ENCODE measurements at regions not wholly inside any gene's neighbourhood (a gene's known extent, or its start where the extent isn't known, plus 50 kb on each side); places are given as distances from the start of the nearest gene placed in this dataset.
"Not testable (repeated sequence)": the region's sequence is repeated elsewhere in the genome, so short reads cannot be mapped to it uniquely, and the experiment has no call there.

DNA sequence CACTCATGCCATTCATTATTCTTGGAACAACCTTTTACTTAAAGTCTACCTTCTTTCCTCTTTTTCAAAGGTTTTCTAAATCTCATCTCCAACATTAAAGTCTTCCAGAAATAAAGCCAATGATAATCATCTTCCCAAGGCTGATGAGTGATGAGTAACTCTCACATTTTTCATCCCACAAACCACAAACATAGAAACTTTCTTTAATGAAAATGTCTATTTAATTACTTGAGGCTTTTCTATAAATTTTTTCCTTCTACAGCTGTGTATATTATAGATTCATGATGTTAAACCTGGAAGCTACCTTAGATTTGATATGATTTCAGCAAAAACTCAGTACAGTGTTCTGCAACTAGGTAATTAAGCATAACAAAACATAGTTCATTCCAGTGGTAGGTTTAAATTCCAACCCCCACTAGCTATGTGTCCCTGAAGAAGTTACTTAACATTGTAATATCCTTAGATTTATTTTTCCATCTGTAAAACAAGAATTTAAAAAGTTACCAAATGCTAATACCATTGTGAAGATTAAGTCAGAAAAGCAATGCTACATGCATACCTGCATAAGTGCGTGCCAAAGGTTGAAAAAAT, 845.4 kb downstream of the KCNA4 start:
- Histone ChIP-seq H3K27me3 (ENCODE audit: control insufficient read depth, insufficient read depth, low read length) (no peaks in the 10 kb centered on the region), H3K4me1 (ENCODE audit: control insufficient read depth, insufficient read depth, low read length) (no peaks in the 10 kb centered on the region), H3K36me3 (ENCODE audit: control insufficient read depth, insufficient read depth, low read length) (no peaks in the 10 kb centered on the region), H3K9me3 (ENCODE audit: control insufficient read depth, insufficient read depth, low read length) (no peaks in the 10 kb centered on the region), H3K9ac (ENCODE audit: low read depth, low read length) (no peak overlapping the region), H3K4me3 (ENCODE audit: low read depth, low read length) (no peak overlapping the region)

DNA sequence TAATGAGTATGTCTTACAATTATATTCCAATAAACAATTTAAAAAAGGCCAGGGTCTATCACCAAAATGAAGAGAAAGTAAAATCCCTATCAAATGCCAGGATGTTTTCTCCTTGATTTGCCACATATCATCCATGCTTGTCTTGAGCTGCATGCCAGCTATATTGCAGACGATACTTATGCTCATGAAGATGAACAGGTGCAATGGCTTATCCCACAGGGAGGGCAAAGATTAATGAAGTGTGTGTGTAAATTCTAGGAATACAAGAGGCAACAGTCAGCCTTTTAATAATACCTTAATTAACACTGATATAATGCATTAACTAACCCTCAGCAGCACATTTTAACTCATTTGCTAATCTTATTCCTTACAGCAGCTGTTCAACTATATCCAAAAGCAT, 850.5 kb downstream of the KCNA4 start:
- H3K4me1 ChIP-seq (ENCODE audit: control insufficient read depth, insufficient read depth, low read length) = no peaks in the 10 kb centered on the region
- H3K9ac ChIP-seq (ENCODE audit: low read depth, low read length) = no peak overlapping the region
- no peaks in the 10 kb centered on the region for H3K9me3 ChIP-seq (ENCODE audit: control insufficient read depth, insufficient read depth, low read length)
- no peaks in the 10 kb centered on the region for H3K27me3 ChIP-seq (ENCODE audit: control insufficient read depth, insufficient read depth, low read length)
- H3K36me3 ChIP-seq (ENCODE audit: control insufficient read depth, insufficient read depth, low read length) = no peaks in the 10 kb centered on the region
- H3K4me3 ChIP-seq (ENCODE audit: low read depth, low read length) = no peak overlapping the region

GRCh38 chr11:29163231-29163630, 853.6 kb downstream of the KCNA4 start:
- H3K27me3 ChIP-seq (ENCODE audit: control insufficient read depth, insufficient read depth, low read length) = no peaks in the 10 kb centered on the region
- H3K36me3 ChIP-seq (ENCODE audit: control insufficient read depth, insufficient read depth, low read length) = no peaks in the 10 kb centered on the region
- H3K9ac ChIP-seq (ENCODE audit: low read depth, low read length) = no peak overlapping the region
- H3K4me3 ChIP-seq (ENCODE audit: low read depth, low read length) = no peak overlapping the region
- H3K4me1 ChIP-seq (ENCODE audit: control insufficient read depth, insufficient read depth, low read length) = no peaks in the 10 kb centered on the region
- H3K9me3 ChIP-seq (ENCODE audit: control insufficient read depth, insufficient read depth, low read length) = no peaks in the 10 kb centered on the region

- Histone ChIP-seq H3K36me3 (ENCODE audit: control insufficient read depth, insufficient read depth, low read length) (no peaks in the 10 kb centered on the region), H3K4me3 (ENCODE audit: low read depth, low read length) (no peak overlapping the region), H3K4me1 (ENCODE audit: control insufficient read depth, insufficient read depth, low read length) (no peaks in the 10 kb centered on the region), H3K9ac (ENCODE audit: low read depth, low read length) (no peak overlapping the region), H3K9me3 (ENCODE audit: control insufficient read depth, insufficient read depth, low read length) (no peaks in the 10 kb centered on the region), H3K27me3 (ENCODE audit: control insufficient read depth, insufficient read depth, low read length) (no peaks in the 10 kb centered on the region)
Measured at GRCh38 chr11:29162491-29162890, 854.3 kb downstream of the KCNA4 start.

DNA sequence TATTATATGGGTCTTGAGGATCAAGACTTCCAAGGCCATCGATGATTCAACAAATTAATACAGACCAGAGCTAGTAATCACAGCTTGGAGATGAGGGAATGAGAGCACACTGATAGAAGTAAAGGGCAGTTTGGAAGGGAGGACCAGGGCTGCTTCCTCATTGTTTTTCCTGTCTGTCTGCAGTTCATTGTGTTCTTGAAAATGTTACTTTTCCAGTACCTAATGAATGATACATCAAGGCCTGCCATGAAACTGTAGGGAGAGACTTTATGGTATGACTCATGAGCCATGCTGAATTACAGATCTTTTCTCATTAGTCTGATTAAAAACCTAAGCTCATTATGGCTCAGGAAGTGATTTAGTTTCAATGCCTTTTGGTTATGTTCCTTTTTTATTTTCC, 855.6 kb downstream of the KCNA4 start:
- no peaks in the 10 kb centered on the region for H3K36me3 ChIP-seq (ENCODE audit: control insufficient read depth, insufficient read depth, low read length)

GRCh38 chr11:29159552-29160465, 857.0 kb downstream of the KCNA4 start:
- Histone ChIP-seq H3K4me3 (ENCODE audit: low read depth, low read length) (no peak overlapping the region), H3K9me3 (ENCODE audit: control insufficient read depth, insufficient read depth, low read length) (no peaks in the 10 kb centered on the region), H3K4me1 (ENCODE audit: control insufficient read depth, insufficient read depth, low read length) (no peaks in the 10 kb centered on the region), H3K9ac (ENCODE audit: low read depth, low read length) (no peak overlapping the region), H3K27me3 (ENCODE audit: control insufficient read depth, insufficient read depth, low read length) (no peaks in the 10 kb centered on the region), H3K36me3 (ENCODE audit: control insufficient read depth, insufficient read depth, low read length) (no peaks in the 10 kb centered on the region)

More for the DNA sequence above, 855.6 kb downstream of the KCNA4 start:
- no peak overlapping the region for H3K9ac ChIP-seq (ENCODE audit: low read depth, low read length)
- no peak overlapping the region for H3K4me3 ChIP-seq (ENCODE audit: low read depth, low read length)
- H3K9me3 ChIP-seq (ENCODE audit: control insufficient read depth, insufficient read depth, low read length) = no peaks in the 10 kb centered on the region
- no peaks in the 10 kb centered on the region for H3K27me3 ChIP-seq (ENCODE audit: control insufficient read depth, insufficient read depth, low read length)
- H3K4me1 ChIP-seq (ENCODE audit: control insufficient read depth, insufficient read depth, low read length) = no peaks in the 10 kb centered on the region

DNA sequence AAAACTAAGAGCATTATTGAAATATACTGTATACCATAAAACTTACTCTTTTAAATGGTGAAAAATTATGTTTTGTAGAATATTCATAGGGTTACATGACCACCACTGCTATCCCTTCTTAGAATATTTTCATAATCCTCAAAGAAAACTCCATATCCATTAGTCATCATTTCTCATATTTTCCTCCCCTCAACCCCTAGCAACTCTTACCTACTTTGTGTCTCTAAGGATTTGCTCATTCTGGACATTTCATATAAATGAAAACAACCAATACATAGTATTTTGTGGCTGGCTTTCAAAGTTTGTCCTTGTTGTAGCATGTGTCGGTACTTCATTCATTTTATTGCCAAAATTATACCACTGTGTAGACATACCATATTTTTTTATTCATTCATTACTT, 863.8 kb downstream of the KCNA4 start:
- H3K9ac ChIP-seq (ENCODE audit: low read depth, low read length) = no peak overlapping the region
- H3K4me1 ChIP-seq (ENCODE audit: control insufficient read depth, insufficient read depth, low read length) = no peaks in the 10 kb centered on the region
- no peaks in the 10 kb centered on the region for H3K36me3 ChIP-seq (ENCODE audit: control insufficient read depth, insufficient read depth, low read length)
- H3K9me3 ChIP-seq (ENCODE audit: control insufficient read depth, insufficient read depth, low read length) = no peaks in the 10 kb centered on the region
- H3K27me3 ChIP-seq (ENCODE audit: control insufficient read depth, insufficient read depth, low read length) = no peaks in the 10 kb centered on the region
- H3K4me3 ChIP-seq (ENCODE audit: low read depth, low read length) = no peak overlapping the region

- H3K4me1 ChIP-seq (ENCODE audit: control insufficient read depth, insufficient read depth, low read length); H3K36me3 ChIP-seq (ENCODE audit: control insufficient read depth, insufficient read depth, low read length); H3K9ac ChIP-seq (ENCODE audit: low read depth, low read length); H3K27me3 ChIP-seq (ENCODE audit: control insufficient read depth, insufficient read depth, low read length); H3K4me3 ChIP-seq (ENCODE audit: low read depth, low read length); H3K9me3 ChIP-seq (ENCODE audit: control insufficient read depth, insufficient read depth, low read length): not testable (repeated sequence)
Measured at GRCh38 chr11:29142573-29142972, 874.3 kb downstream of the KCNA4 start.

- H3K9ac ChIP-seq (ENCODE audit: low read depth, low read length) = no peak overlapping the region
Measured at GRCh38 chr11:29135504-29135903, 881.3 kb downstream of the KCNA4 start.

DNA sequence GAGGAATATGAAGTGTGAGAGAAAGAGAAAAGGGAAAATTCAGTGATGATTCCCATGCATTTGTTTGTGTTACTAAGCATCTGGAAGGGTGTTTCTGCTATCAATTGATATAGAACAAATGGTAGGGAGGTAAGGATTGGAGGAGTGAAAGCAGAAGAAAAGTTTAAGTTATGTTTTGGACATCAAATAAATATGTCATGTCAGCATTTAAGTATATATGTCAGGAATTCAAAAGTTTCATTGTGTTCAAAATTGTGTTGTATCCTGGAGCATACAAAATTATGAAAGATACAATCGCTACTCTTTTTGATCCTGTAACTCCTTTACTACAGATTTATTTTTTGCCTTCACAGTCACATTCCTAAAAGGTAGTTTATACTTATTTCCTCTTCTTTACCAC, 885.8 kb downstream of the KCNA4 start:
- no peaks in the 10 kb centered on the region for H3K4me1 ChIP-seq (ENCODE audit: control insufficient read depth, insufficient read depth, low read length)
- H3K27me3 ChIP-seq (ENCODE audit: control insufficient read depth, insufficient read depth, low read length) = no peaks in the 10 kb centered on the region
- H3K9me3 ChIP-seq (ENCODE audit: control insufficient read depth, insufficient read depth, low read length) = no peaks in the 10 kb centered on the region
- H3K9ac ChIP-seq (ENCODE audit: low read depth, low read length) = no peak overlapping the region
- H3K36me3 ChIP-seq (ENCODE audit: control insufficient read depth, insufficient read depth, low read length) = no peaks in the 10 kb centered on the region
- H3K4me3 ChIP-seq (ENCODE audit: low read depth, low read length) = no peak overlapping the region

More at GRCh38 chr11:29135504-29135903, 881.3 kb downstream of the KCNA4 start:
- Histone ChIP-seq H3K4me3 (ENCODE audit: low read depth, low read length) (no peak overlapping the region), H3K9me3 (ENCODE audit: control insufficient read depth, insufficient read depth, low read length) (no peaks in the 10 kb centered on the region), H3K27me3 (ENCODE audit: control insufficient read depth, insufficient read depth, low read length) (no peaks in the 10 kb centered on the region), H3K36me3 (ENCODE audit: control insufficient read depth, insufficient read depth, low read length) (no peaks in the 10 kb centered on the region), H3K4me1 (ENCODE audit: control insufficient read depth, insufficient read depth, low read length) (no peaks in the 10 kb centered on the region)

GRCh38 chr11:29129844-29130243, 887.0 kb downstream of the KCNA4 start:
- H3K36me3 ChIP-seq (ENCODE audit: control insufficient read depth, insufficient read depth, low read length) = no peaks in the 10 kb centered on the region
- no peak overlapping the region for H3K4me3 ChIP-seq (ENCODE audit: low read depth, low read length)
- no peaks in the 10 kb centered on the region for H3K27me3 ChIP-seq (ENCODE audit: control insufficient read depth, insufficient read depth, low read length)
- no peaks in the 10 kb centered on the region for H3K9me3 ChIP-seq (ENCODE audit: control insufficient read depth, insufficient read depth, low read length)
- no peak overlapping the region for H3K9ac ChIP-seq (ENCODE audit: low read depth, low read length)
- no peaks in the 10 kb centered on the region for H3K4me1 ChIP-seq (ENCODE audit: control insufficient read depth, insufficient read depth, low read length)

GRCh38 chr11:29127461-29127860, 889.4 kb downstream of the KCNA4 start:
- no peak overlapping the region for H3K4me3 ChIP-seq (ENCODE audit: low read depth, low read length)
- H3K9me3 ChIP-seq (ENCODE audit: control insufficient read depth, insufficient read depth, low read length) = no peaks in the 10 kb centered on the region

More at GRCh38 chr11:29127461-29127860, 889.4 kb downstream of the KCNA4 start:
- Histone ChIP-seq H3K9ac (ENCODE audit: low read depth, low read length) (no peak overlapping the region), H3K36me3 (ENCODE audit: control insufficient read depth, insufficient read depth, low read length) (no peaks in the 10 kb centered on the region), H3K4me1 (ENCODE audit: control insufficient read depth, insufficient read depth, low read length) (no peaks in the 10 kb centered on the region), H3K27me3 (ENCODE audit: control insufficient read depth, insufficient read depth, low read length) (no peaks in the 10 kb centered on the region)

All from iPS-15b (cell line).